ENCODE measurements at regions not wholly inside any gene's neighbourhood (a gene's known extent, or its start where the extent isn't known, plus 50 kb on each side); places are given as distances from the start of the nearest gene placed in this dataset.

- Histone ChIP-seq H3K36me3 (ENCODE audit: low read length) (no peaks in the 10 kb centered on the region), H3K9me2 (replicated peaks; ENCODE audit: insufficient read depth, low read length) (no peaks in the 10 kb centered on the region), H2AFZ (ENCODE audit: low read depth, low read length, severe bottlenecking) (no peak overlapping the region), H3K9ac (ENCODE audit: low read length) (no peak overlapping the region), H3F3A (ENCODE audit: insufficient read depth) (no peaks in the 10 kb centered on the region), H3K27ac (ENCODE audit: low read depth, low read length) (no peak overlapping the region), H3K4me3 (ENCODE audit: insufficient read depth, low read length, poor library complexity, severe bottlenecking) (no peak overlapping the region), H4K20me1 (ENCODE audit: low read depth, low read length) (no peaks in the 10 kb centered on the region), H3K4me2 (ENCODE audit: low read depth, low read length, poor library complexity, severe bottlenecking) (no peak overlapping the region), H3K79me2 (ENCODE audit: insufficient read depth, low read length) (no peaks in the 10 kb centered on the region), H3K9me3 (ENCODE audit: insufficient read depth, low read length) (no peaks in the 10 kb centered on the region), H3K27me3 (ENCODE audit: low read length) (no peaks in the 10 kb centered on the region)
- TF ChIP-seq EZH2phosphoT487 (conservative IDR thresholded peaks at IDR 0.05; ENCODE audit: low read length) (no peak), CTCF (IDR thresholded peaks at IDR 0.05; ENCODE audit: insufficient read depth, low read length, poor library complexity, severe bottlenecking) (no peak)
These were observed 83.5 kb upstream of the PPARGC1A start for GRCh38 chr4:23973308-23973855.

DNA sequence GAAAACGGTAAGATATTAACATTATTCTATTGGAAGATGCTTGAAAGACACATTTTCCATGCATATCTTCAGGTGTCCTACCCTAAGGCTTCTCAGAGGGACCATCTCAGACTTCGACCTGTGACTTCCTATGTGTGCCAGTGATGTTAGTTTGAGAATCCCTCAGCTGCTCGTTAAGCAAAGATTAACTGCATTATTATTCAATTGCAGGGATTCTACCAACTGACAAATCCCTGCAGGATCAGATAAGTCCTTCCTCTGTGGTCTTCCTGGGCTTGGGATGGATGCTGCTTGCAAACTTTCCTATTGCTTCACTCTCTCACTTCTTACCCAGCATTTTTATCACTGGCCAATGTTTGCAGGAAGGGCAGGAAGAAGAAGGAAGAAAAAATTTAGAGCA, 83.0 kb upstream of the PPARGC1A start:
- Histone ChIP-seq H3K9me2 (replicated peaks; ENCODE audit: insufficient read depth, low read length) (no peaks in the 10 kb centered on the region), H3K4me3 (ENCODE audit: insufficient read depth, low read length, poor library complexity, severe bottlenecking) (no peak overlapping the region), H3F3A (ENCODE audit: insufficient read depth) (no peaks in the 10 kb centered on the region), H3K4me2 (ENCODE audit: low read depth, low read length, poor library complexity, severe bottlenecking) (no peak overlapping the region), H2AFZ (ENCODE audit: low read depth, low read length, severe bottlenecking) (no peak overlapping the region), H3K9me3 (ENCODE audit: insufficient read depth, low read length) (no peaks in the 10 kb centered on the region), H4K20me1 (ENCODE audit: low read depth, low read length) (no peaks in the 10 kb centered on the region), H3K79me2 (ENCODE audit: insufficient read depth, low read length) (no peaks in the 10 kb centered on the region), H3K27ac (ENCODE audit: low read depth, low read length) (no peak overlapping the region), H3K36me3 (ENCODE audit: low read length) (no peaks in the 10 kb centered on the region), H3K9ac (ENCODE audit: low read length) (no peak overlapping the region), H3K27me3 (ENCODE audit: low read length) (no peaks in the 10 kb centered on the region)
- TF ChIP-seq EZH2phosphoT487 (conservative IDR thresholded peaks at IDR 0.05; ENCODE audit: low read length) (no peak), CTCF (IDR thresholded peaks at IDR 0.05; ENCODE audit: insufficient read depth, low read length, poor library complexity, severe bottlenecking) (no peak)

DNA sequence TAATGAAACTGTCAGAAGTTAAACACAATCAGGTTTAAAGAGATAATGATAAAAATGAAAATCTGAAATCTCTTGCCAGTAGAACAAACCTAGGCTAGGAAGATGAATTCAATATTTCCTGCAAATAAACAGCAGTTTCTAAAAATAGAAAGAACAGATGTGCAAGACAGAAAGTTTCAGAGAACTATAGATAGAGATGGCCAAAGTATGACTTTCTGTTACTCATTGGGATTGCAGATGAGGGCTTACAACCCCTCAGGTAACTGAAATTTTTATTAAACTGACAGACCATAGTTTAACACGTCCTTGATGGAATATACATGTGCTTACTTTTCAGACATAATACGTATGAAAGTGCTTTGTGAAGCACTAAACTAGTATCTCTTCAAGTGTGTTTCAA, 82.3 kb upstream of the PPARGC1A start:
- Histone ChIP-seq H3K9ac (ENCODE audit: low read length) (no peak overlapping the region), H3K4me2 (ENCODE audit: low read depth, low read length, poor library complexity, severe bottlenecking) (no peak overlapping the region), H3K36me3 (ENCODE audit: low read length) (no peaks in the 10 kb centered on the region), H3K27me3 (ENCODE audit: low read length) (no peaks in the 10 kb centered on the region), H3K9me3 (ENCODE audit: insufficient read depth, low read length) (no peaks in the 10 kb centered on the region), H4K20me1 (ENCODE audit: low read depth, low read length) (no peaks in the 10 kb centered on the region), H3K79me2 (ENCODE audit: insufficient read depth, low read length) (no peaks in the 10 kb centered on the region), H3K4me3 (ENCODE audit: insufficient read depth, low read length, poor library complexity, severe bottlenecking) (no peak overlapping the region), H3K9me2 (replicated peaks; ENCODE audit: insufficient read depth, low read length) (no peaks in the 10 kb centered on the region), H3K27ac (ENCODE audit: low read depth, low read length) (no peak overlapping the region), H3F3A (ENCODE audit: insufficient read depth) (no peaks in the 10 kb centered on the region), H2AFZ (ENCODE audit: low read depth, low read length, severe bottlenecking) (no peak overlapping the region)
- no peak for TF ChIP-seq CTCF (IDR thresholded peaks at IDR 0.05; ENCODE audit: insufficient read depth, low read length, poor library complexity, severe bottlenecking)
- no peak for TF ChIP-seq EZH2phosphoT487 (conservative IDR thresholded peaks at IDR 0.05; ENCODE audit: low read length)

All from SU-DHL-6 (cell line).